Progenitor cell of endocrine pancreas (in vitro differentiated cells): ENCODE measurements at regions not wholly inside any gene's neighbourhood (a gene's known extent, or its start where the extent isn't known, plus 50 kb on each side); places are given as distances from the start of the nearest gene placed in this dataset.

ENCODE experiments used
- DNase-seq: peaks from one replicate; pipeline ENCODE4 v3.0.0; 2021; ENCODE audit warnings: low spot score; ENCODE audit not compliant: unreplicated experiment
- H3K27ac Mint-ChIP-seq: 2 replicates; pipeline ENCODE4 v1.8.0; 2021; ENCODE audit warnings: mild to moderate bottlenecking, moderate library complexity, mixed read lengths
- H3K27me3 Mint-ChIP-seq: 2 replicates; pipeline ENCODE4 v1.8.0; 2021; ENCODE audit warnings: mixed read lengths
- H3K36me3 Mint-ChIP-seq: 2 replicates; pipeline ENCODE4 v1.8.0; 2022; ENCODE audit warnings: mixed read lengths; ENCODE audit not compliant: insufficient read depth
- H3K4me1 Mint-ChIP-seq: 2 replicates; pipeline ENCODE4 v1.8.0; 2021; ENCODE audit warnings: low read depth, mixed read lengths
- H3K4me3 Mint-ChIP-seq: 2 replicates; pipeline ENCODE4 v1.8.0; 2021; ENCODE audit warnings: low read depth, mild to moderate bottlenecking, moderate library complexity, mixed read lengths
- H3K9me3 Mint-ChIP-seq: 2 replicates; pipeline ENCODE4 v1.8.0; 2021; ENCODE audit warnings: low read depth, mixed read lengths
- CTCF ChIP-seq: fragments of 200-600 bp; sonication (generic); IDR thresholded peaks from one replicate; pipeline ENCODE4 v1.5.0; 2021; ENCODE audit warnings: antibody characterized with exemption, mild to moderate bottlenecking; ENCODE audit not compliant: unreplicated experiment

DNA sequence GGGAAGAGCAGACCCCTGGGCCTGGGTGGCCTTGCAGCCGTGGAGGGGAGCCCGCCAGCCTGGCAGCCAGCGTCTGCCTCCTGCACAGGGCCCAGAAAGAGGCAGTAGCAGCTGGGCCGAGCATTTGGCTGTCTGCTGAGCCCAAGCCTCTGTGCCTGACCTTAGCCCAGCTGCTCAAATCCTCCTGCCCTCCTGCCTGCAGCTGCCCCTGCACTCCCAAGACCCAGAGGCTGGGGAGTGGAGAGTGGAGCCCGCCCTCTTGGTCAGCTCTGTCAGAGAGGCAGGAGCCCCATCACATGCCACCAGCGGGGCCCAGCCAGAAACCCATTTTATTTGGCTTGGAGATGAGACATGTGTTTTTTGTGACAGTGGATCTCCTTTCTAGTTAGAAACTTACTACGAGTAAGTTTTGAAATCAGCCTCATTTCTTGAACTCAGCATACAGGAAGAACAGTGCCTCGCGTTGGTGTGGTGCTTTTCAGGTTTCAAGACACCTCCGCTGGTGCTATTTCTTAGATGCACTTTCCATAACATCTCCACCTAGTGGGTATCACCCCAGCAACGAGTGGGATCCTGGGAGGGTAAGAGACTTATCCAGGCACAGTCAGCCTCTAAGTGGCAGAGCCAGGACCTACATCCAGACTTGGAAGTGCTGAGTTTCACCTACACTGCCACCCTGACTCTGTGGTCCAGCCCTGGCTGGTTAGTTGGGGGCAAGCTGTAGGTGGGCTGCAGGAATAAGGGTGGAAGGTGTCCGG lies 477.1 kb downstream of the RPS24 start:
- no peak overlapping the region for H3K4me3 Mint-ChIP-seq
- H3K27ac Mint-ChIP-seq, result no peak overlapping the region
- H3K27me3 Mint-ChIP-seq, result peaks cover 35% of the 10 kb centered on the region
- TF ChIP-seq CTCF, result no peak
- no peaks in the 10 kb centered on the region for H3K4me1 Mint-ChIP-seq
- no peaks in the 10 kb centered on the region for H3K9me3 Mint-ChIP-seq
- no peaks in the 10 kb centered on the region for H3K36me3 Mint-ChIP-seq
- DNase-seq, result no peak

DNA sequence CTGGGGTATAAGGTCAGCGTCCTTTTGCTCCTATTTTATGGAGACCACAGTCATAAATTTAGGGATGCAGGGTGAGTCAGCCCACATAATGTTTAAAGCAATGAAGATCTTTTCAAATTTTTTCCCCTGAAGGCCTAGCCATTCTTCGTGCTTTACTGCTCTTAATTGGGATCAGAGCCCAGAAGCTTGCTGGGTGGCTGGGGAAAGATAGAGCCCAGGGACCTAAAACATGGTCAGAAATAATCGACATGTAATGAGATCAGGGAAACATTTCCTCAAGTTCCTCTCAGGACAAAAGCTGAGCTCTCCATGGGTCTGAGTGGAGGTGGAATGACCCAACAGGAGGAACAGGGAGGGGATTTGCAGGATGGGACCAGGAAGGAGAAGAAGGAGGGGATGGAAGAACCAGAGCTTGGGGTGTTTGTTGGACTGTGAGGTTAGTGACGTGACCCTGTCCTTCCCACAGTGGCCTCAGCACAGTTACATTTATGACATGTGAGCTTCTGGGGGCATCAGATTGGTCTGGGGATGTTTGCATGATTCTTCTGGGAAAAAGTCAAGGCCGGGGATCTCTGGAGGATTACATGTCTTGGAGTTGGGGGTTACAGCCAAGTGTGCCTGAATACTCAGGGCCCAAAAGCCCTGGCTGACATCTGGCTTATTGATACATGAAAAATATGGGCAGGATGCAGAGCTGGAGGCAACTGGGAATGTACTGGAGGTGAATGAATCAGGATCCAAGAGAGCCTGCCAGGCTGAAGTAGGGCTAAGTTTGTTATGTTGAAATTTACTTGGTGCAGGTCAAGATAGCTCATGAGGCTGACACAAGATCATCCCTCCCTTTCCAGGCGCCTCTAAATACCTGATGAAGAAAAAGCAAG lies 477.9 kb downstream of the RPS24 start:
- Mint-ChIP-seq H3K4me3 (no peak overlapping the region), H3K27ac (no peak overlapping the region), H3K4me1 (no peaks in the 10 kb centered on the region), H3K27me3 (peaks cover 33% of the 10 kb centered on the region), H3K36me3 (no peaks in the 10 kb centered on the region), H3K9me3 (no peaks in the 10 kb centered on the region)
- DNase-seq, result no peak
- TF ChIP-seq CTCF, result no peak

GRCh38 chr10:78512205-78512550 lies 478.5 kb downstream of the RPS24 start:
- Mint-ChIP-seq H3K4me3 (no peak overlapping the region), H3K27me3 (peaks cover 37% of the 10 kb centered on the region), H3K9me3 (no peaks in the 10 kb centered on the region), H3K4me1 (no peaks in the 10 kb centered on the region), H3K36me3 (no peaks in the 10 kb centered on the region), H3K27ac (no peak overlapping the region)
- no peak for DNase-seq
- TF ChIP-seq CTCF, result no peak

GRCh38 chr10:78513330-78513729 lies 479.7 kb downstream of the RPS24 start:
- Mint-ChIP-seq H3K27ac (no peak overlapping the region), H3K4me3 (no peak overlapping the region), H3K4me1 (no peaks in the 10 kb centered on the region), H3K36me3 (no peaks in the 10 kb centered on the region), H3K27me3 (peaks cover 39% of the 10 kb centered on the region), H3K9me3 (no peaks in the 10 kb centered on the region)
- DNase-seq, result no peak
- TF ChIP-seq CTCF, result no peak

DNA sequence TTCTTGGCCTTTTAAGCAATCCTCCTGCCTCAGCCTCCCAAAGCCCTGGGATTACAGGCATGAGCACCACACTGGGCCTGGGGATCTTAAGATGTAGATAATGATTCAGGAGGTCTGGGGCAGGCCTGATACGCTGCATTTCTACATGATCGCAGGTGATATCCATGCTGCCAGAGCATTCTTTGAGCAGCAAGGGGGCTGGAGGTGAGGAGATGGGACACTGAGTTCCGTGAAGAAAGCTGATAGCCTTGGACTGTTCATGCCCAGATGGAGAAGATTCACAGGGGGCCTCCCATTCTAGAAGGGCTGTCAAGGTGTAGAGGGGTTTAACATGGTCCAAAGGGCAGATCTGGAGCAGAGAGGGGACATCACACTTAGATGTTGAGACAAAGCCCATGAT lies 480.3 kb downstream of the RPS24 start:
- H3K4me3 Mint-ChIP-seq, result no peak overlapping the region
- H3K9me3 Mint-ChIP-seq, result no peaks in the 10 kb centered on the region
- TF ChIP-seq CTCF, result no peak
- H3K4me1 Mint-ChIP-seq, result peaks cover 4% of the 10 kb centered on the region
- no peaks in the 10 kb centered on the region for H3K36me3 Mint-ChIP-seq
- DNase-seq, result no peak
- H3K27ac Mint-ChIP-seq, result no peak overlapping the region
- peaks cover 39% of the 10 kb centered on the region for H3K27me3 Mint-ChIP-seq
